ENCODE measurements at regions not wholly inside any gene's neighbourhood (a gene's known extent, or its start where the extent isn't known, plus 50 kb on each side); places are given as distances from the start of the nearest gene placed in this dataset.
"Not testable (repeated sequence)": the region's sequence is repeated elsewhere in the genome, so short reads cannot be mapped to it uniquely, and the experiment has no call there.

DNA sequence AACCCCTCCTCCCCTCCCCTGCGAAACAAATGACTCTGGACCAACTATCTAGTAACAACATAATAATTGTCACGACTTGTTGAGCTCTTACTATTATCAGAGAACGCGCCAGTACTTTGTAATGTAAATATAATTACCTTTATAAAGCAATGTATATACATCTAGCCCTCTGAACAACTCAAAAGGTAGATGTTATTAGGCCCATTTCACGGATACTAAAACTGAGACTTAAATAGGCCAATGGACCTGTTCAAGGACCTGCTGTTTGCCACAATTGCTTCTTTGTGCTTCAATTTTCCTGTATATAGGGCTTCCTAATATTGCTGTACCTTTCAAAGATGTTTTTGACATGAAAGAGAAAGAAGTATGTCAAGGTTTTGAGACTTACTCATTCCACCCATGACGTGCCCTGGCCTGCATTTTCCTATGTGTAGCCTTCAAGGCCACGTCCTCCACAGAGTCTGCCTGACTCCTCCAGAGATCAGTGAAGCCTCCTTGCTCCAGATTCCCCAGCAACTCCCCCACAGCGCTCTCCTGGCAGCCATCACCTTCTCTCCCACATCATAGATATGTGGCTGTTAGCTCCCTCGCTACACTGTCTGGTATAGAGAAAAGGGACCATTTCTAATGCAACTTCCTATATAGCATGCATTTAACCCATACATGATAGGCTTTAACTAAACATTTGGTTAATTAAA lies 156.6 kb downstream of the SKIDA1 start:
- Histone ChIP-seq H3K9me3 (ENCODE audit: low read length) (no peaks in the 10 kb centered on the region), H3K9ac (ENCODE audit: low read length) (no peak overlapping the region), H3K4me2 (ENCODE audit: low read length) (no peak overlapping the region), H3K27me3 (ENCODE audit: insufficient read depth, low read depth, low read length) (no peaks in the 10 kb centered on the region), H3K27ac (ENCODE audit: low read length) (no peak overlapping the region), H3K4me3 (ENCODE audit: low read length) (no peak overlapping the region), H3F3A (ENCODE audit: insufficient read depth, low read length, poor library complexity, severe bottlenecking) (no peaks in the 10 kb centered on the region), H2AFZ (ENCODE audit: low read depth, low read length) (no peak overlapping the region), H3K36me3 (ENCODE audit: insufficient read depth, low read length) (no peaks in the 10 kb centered on the region), H3K79me2 (replicated peaks; ENCODE audit: insufficient read depth, low read length) (no peaks in the 10 kb centered on the region), H3K9me2 (ENCODE audit: insufficient read depth, low read length) (no peaks in the 10 kb centered on the region), H4K20me1 (ENCODE audit: insufficient read depth) (no peaks in the 10 kb centered on the region)
- TF ChIP-seq, protein P1, sequence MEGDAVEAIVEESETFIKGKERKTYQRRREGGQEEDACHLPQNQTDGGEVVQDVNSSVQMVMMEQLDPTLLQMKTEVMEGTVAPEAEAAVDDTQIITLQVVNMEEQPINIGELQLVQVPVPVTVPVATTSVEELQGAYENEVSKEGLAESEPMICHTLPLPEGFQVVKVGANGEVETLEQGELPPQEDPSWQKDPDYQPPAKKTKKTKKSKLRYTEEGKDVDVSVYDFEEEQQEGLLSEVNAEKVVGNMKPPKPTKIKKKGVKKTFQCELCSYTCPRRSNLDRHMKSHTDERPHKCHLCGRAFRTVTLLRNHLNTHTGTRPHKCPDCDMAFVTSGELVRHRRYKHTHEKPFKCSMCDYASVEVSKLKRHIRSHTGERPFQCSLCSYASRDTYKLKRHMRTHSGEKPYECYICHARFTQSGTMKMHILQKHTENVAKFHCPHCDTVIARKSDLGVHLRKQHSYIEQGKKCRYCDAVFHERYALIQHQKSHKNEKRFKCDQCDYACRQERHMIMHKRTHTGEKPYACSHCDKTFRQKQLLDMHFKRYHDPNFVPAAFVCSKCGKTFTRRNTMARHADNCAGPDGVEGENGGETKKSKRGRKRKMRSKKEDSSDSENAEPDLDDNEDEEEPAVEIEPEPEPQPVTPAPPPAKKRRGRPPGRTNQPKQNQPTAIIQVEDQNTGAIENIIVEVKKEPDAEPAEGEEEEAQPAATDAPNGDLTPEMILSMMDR (IDR thresholded peaks at IDR 0.05; ENCODE audit: poor library complexity, severe bottlenecking) = no peak
- TF ChIP-seq POLR2AphosphoS5 (IDR thresholded peaks at IDR 0.05) = no peak
- no peak for TF ChIP-seq TAF1 (IDR thresholded peaks at IDR 0.05; ENCODE audit: low read depth)
- no peak for TF ChIP-seq EP300 (conservative IDR thresholded peaks at IDR 0.05; ENCODE audit: poor library complexity, severe bottlenecking)
- no peak for TF ChIP-seq RAD21 (conservative IDR thresholded peaks at IDR 0.05)
- TF ChIP-seq MXI1 (conservative IDR thresholded peaks at IDR 0.05; ENCODE audit: poor library complexity, severe bottlenecking) = no peak
- no peak for TF ChIP-seq EZH2 (IDR thresholded peaks at IDR 0.05; ENCODE audit: borderline replicate concordance, insufficient read depth, low read length, poor library complexity, severe bottlenecking)
- TF ChIP-seq SMC3 (conservative IDR thresholded peaks at IDR 0.05; ENCODE audit: poor library complexity) = no peak
- TF ChIP-seq, protein P2, sequence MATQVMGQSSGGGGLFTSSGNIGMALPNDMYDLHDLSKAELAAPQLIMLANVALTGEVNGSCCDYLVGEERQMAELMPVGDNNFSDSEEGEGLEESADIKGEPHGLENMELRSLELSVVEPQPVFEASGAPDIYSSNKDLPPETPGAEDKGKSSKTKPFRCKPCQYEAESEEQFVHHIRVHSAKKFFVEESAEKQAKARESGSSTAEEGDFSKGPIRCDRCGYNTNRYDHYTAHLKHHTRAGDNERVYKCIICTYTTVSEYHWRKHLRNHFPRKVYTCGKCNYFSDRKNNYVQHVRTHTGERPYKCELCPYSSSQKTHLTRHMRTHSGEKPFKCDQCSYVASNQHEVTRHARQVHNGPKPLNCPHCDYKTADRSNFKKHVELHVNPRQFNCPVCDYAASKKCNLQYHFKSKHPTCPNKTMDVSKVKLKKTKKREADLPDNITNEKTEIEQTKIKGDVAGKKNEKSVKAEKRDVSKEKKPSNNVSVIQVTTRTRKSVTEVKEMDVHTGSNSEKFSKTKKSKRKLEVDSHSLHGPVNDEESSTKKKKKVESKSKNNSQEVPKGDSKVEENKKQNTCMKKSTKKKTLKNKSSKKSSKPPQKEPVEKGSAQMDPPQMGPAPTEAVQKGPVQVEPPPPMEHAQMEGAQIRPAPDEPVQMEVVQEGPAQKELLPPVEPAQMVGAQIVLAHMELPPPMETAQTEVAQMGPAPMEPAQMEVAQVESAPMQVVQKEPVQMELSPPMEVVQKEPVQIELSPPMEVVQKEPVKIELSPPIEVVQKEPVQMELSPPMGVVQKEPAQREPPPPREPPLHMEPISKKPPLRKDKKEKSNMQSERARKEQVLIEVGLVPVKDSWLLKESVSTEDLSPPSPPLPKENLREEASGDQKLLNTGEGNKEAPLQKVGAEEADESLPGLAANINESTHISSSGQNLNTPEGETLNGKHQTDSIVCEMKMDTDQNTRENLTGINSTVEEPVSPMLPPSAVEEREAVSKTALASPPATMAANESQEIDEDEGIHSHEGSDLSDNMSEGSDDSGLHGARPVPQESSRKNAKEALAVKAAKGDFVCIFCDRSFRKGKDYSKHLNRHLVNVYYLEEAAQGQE (IDR thresholded peaks at IDR 0.05; ENCODE audit: borderline replicate concordance) = no peak

DNA sequence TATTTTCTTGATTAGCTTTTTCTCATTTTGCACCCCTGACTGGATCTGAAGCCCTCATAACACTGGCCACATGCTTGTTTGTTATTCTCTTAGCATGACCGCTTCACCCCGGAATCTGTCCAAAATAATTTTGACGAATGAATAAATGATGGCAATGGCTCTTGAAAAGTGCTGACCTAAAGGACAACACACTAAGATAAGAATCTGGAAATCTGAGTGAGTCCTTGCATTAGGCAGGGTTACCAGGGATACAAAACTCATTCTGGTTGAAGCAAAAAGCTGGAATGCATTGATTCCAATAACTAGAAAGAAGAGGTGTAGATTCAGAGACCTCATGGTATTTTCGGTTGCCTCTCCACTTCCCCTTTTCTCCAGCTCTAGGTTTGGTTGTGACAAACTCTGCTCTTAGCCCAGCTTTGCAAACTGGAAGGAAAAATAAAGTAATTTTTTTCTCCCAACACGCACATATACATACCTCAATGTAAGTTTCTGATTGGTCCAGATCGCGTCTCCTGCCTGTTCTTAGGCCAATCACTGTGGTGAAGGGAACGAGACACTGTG lies 157.4 kb downstream of the SKIDA1 start:
- H3K9me3 ChIP-seq (ENCODE audit: low read length) = no peaks in the 10 kb centered on the region
- no peaks in the 10 kb centered on the region for H3K79me2 ChIP-seq (replicated peaks; ENCODE audit: insufficient read depth, low read length)
- H4K20me1 ChIP-seq (ENCODE audit: insufficient read depth) = no peaks in the 10 kb centered on the region
- no peaks in the 10 kb centered on the region for H3K9me2 ChIP-seq (ENCODE audit: insufficient read depth, low read length)
- H3K27ac ChIP-seq (ENCODE audit: low read length) = no peak overlapping the region
- H2AFZ ChIP-seq (ENCODE audit: low read depth, low read length) = no peak overlapping the region
- H3K9ac ChIP-seq (ENCODE audit: low read length) = no peak overlapping the region
- no peaks in the 10 kb centered on the region for H3F3A ChIP-seq (ENCODE audit: insufficient read depth, low read length, poor library complexity, severe bottlenecking)
- TF ChIP-seq EP300 (conservative IDR thresholded peaks at IDR 0.05; ENCODE audit: poor library complexity, severe bottlenecking) = no peak
- TF ChIP-seq POLR2AphosphoS5 (IDR thresholded peaks at IDR 0.05) = no peak
- no peak for TF ChIP-seq RAD21 (conservative IDR thresholded peaks at IDR 0.05)
- no peaks in the 10 kb centered on the region for H3K36me3 ChIP-seq (ENCODE audit: insufficient read depth, low read length)
- no peak overlapping the region for H3K4me3 ChIP-seq (ENCODE audit: low read length)
- H3K4me2 ChIP-seq (ENCODE audit: low read length) = no peak overlapping the region
- H3K27me3 ChIP-seq (ENCODE audit: insufficient read depth, low read depth, low read length) = no peaks in the 10 kb centered on the region

DNA sequence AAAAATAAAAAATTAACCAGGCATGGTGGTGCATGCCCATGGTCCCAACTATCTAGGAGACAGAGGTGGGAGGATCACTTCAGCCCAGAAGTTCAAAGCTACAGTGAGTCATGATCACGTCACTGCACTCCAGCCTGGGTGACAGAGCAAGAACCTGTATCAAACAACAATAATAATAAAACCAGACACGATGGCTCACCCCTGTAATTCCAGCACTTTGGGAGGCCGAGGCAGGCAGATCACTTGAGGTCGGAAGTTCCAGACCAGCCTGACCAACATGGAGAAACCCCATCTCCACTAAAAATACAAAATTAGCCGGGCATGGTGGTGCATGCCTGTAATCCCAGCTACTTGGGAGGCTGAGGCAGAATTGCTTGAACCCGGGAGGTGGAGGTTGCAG lies 159.4 kb downstream of the SKIDA1 start:
- not testable (repeated sequence) for H3K4me3 ChIP-seq (ENCODE audit: low read length); H4K20me1 ChIP-seq (ENCODE audit: insufficient read depth); H3K27me3 ChIP-seq (ENCODE audit: insufficient read depth, low read depth, low read length); H3K27ac ChIP-seq (ENCODE audit: low read length); H3K36me3 ChIP-seq (ENCODE audit: insufficient read depth, low read length); H3K9me3 ChIP-seq (ENCODE audit: low read length); H3F3A ChIP-seq (ENCODE audit: insufficient read depth, low read length, poor library complexity, severe bottlenecking); H3K9ac ChIP-seq (ENCODE audit: low read length); H2AFZ ChIP-seq (ENCODE audit: low read depth, low read length); H3K4me2 ChIP-seq (ENCODE audit: low read length); H3K79me2 ChIP-seq (replicated peaks; ENCODE audit: insufficient read depth, low read length); H3K9me2 ChIP-seq (ENCODE audit: insufficient read depth, low read length)
